ENCODE measurements at regions not wholly inside any gene's neighbourhood (a gene's known extent, or its start where the extent isn't known, plus 50 kb on each side); places are given as distances from the start of the nearest gene placed in this dataset.
A peak's percentile ranks its signal among the peaks of the same experiment; 100 is the strongest.

DNA sequence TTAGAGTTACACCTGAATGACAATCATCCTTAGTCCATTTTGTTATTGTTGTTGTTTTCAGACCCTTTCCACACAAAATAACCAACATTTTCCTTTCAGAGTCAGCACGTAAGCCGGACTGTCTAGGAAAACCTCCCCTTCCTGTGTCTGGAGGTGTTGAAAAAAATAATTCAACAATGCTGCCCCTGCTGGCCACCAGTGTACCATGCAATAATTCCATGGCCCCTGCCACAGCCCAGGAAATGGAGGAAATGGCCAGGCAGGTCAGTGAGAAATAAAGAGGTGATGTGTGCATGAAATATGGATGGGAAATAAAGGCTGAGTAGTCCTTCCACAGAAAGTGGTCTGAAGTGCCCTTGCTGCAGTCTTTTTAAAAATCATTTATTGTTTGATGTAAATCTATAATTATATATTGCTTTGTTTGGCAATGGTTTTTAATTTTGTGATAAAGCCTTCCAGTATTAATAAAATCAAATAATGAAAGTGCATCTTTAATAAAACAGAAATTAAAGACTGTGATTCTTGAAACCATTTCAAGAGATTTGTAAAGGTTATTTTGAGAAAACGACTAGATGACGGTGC lies 152.8 kb upstream of the PAPPA start:
- TF ChIP-seq, protein P1, sequence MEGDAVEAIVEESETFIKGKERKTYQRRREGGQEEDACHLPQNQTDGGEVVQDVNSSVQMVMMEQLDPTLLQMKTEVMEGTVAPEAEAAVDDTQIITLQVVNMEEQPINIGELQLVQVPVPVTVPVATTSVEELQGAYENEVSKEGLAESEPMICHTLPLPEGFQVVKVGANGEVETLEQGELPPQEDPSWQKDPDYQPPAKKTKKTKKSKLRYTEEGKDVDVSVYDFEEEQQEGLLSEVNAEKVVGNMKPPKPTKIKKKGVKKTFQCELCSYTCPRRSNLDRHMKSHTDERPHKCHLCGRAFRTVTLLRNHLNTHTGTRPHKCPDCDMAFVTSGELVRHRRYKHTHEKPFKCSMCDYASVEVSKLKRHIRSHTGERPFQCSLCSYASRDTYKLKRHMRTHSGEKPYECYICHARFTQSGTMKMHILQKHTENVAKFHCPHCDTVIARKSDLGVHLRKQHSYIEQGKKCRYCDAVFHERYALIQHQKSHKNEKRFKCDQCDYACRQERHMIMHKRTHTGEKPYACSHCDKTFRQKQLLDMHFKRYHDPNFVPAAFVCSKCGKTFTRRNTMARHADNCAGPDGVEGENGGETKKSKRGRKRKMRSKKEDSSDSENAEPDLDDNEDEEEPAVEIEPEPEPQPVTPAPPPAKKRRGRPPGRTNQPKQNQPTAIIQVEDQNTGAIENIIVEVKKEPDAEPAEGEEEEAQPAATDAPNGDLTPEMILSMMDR (IDR thresholded peaks at IDR 0.05; ENCODE audit: low read depth, low read length, missing control alignments): peak; percentile 45
- no peak overlapping the region for H3K4me3 ChIP-seq (ENCODE audit: low read depth, low read length)
- DNase-seq (ENCODE audit: low read depth): no peak
- in situ Hi-C loops (cut with HindIII; ENCODE audit: low sequenced_read_pairs): no loop called here

DNA sequence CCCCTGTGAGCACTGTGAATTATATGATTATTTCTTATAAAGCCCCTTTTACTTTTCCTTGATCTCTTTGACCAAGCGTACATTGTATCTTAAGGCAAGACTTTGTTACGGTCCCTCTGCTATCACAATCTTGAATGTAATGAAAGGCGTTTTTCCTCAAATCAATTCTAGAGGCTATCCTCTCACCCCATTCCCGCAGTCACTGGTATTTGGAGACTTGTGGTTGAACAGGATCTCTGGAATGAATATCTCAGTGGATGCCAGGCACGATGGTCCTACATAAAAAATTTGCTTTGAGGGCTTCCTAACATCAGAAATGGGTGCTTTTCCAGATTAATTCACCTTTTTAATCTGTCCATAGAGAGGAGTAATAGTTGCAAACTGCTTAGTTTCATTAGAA lies 151.4 kb upstream of the PAPPA start:
- in situ Hi-C loops (cut with HindIII; ENCODE audit: low sequenced_read_pairs): no loop called here
- no peak overlapping the region for H3K4me3 ChIP-seq (ENCODE audit: low read depth, low read length)
- TF ChIP-seq, protein P1 (IDR thresholded peaks at IDR 0.05; ENCODE audit: low read depth, low read length, missing control alignments): no peak
- no peak for DNase-seq (ENCODE audit: low read depth)

DNA sequence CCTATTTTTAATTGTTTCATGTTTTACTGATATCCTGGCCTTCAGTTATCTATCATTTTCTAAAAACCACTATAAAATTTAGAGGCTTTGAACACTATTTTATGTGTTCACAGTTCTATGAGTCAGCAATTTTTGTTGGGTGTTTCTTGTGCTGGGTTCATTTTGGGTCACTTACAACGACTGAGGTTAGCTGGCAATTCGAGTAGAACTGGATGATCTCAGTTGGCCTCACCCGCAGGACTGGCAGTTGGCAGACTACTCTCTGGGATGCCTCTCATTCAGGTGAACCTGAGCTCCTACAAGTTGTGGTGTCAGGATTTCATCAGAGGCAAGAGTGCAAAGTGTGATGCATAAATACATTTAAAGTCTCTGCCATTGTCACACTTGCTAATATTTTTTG lies 151.0 kb upstream of the PAPPA start:
- DNase-seq (ENCODE audit: low read depth): no peak
- in situ Hi-C loops (cut with HindIII; ENCODE audit: low sequenced_read_pairs): no loop called here
- TF ChIP-seq, protein P1 (IDR thresholded peaks at IDR 0.05; ENCODE audit: low read depth, low read length, missing control alignments): no peak
- no peak overlapping the region for H3K4me3 ChIP-seq (ENCODE audit: low read depth, low read length)

DNA sequence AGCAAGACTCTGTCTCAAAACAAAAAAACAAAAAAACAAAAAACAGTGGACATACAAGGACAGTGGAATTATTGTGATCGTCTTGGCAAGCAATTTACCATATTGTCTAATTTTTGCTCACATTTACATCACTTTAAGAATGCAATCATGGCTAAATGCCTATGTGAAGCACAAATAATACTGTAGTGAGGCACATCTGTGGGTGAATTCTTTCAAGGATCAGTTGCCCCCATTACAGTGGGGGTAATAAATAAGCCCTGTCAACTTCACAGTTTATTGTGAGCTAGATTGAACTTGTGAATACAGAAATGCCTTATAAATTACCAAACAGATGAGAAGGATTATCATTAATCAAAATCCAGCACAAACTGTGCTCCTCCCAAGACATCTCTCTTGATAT lies 150.2 kb upstream of the PAPPA start:
- TF ChIP-seq, protein P1 (IDR thresholded peaks at IDR 0.05; ENCODE audit: low read depth, low read length, missing control alignments): no peak
- DNase-seq (ENCODE audit: low read depth): no peak
- H3K4me3 ChIP-seq (ENCODE audit: low read depth, low read length): no peak overlapping the region
- in situ Hi-C loops (cut with HindIII; ENCODE audit: low sequenced_read_pairs): no loop called here

DNA sequence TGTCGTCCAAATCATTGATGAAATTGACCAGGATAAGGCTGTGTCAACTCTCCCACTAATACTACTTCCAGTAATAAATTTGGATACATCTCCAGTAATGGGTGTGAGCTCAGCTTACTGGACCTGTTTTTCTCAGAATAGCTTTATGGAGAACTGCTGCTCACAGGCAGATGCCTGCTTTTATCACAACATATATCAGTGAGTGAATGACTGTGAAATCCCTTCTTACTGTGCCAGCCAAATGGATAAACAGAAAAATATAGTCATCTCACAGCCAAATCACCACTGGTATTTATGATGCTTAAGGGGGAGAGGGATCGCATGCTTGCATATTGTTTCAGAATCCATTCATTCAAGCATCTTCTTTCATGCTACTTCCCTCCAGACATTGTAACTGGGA lies 148.4 kb upstream of the PAPPA start:
- no peak overlapping the region for H3K4me3 ChIP-seq (ENCODE audit: low read depth, low read length)
- DNase-seq (ENCODE audit: low read depth): no peak
- in situ Hi-C loops (cut with HindIII; ENCODE audit: low sequenced_read_pairs): no loop called here
- TF ChIP-seq, protein P1 (IDR thresholded peaks at IDR 0.05; ENCODE audit: low read depth, low read length, missing control alignments): no peak

DNA sequence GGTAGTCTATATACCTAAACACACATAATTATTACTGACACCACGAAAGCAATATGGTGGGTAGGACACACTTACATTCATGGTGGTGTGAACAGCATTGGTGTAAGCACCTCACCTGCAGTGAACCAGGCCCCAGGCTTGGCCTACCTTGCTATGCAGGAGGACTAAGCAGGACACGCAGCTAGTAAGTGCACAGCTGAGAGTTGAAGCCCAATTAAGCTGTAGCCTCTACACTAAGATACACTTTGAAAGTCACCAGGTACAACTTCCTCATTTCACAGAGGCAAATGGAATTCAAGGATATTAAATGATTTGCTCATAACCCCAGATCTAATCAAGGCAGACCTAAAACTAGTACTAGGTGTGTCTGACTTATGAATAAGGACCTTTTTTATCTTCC lies 145.8 kb upstream of the PAPPA start:
- in situ Hi-C loops (cut with HindIII; ENCODE audit: low sequenced_read_pairs): no loop called here
- no peak overlapping the region for H3K4me3 ChIP-seq (ENCODE audit: low read depth, low read length)
- TF ChIP-seq, protein P1 (IDR thresholded peaks at IDR 0.05; ENCODE audit: low read depth, low read length, missing control alignments): no peak
- DNase-seq (ENCODE audit: low read depth): no peak

Measured in astrocyte of the cerebellum (primary cell).